Tibial nerve (tissue), 4 donors: ENCODE measurements at regions not wholly inside any gene's neighbourhood (a gene's known extent, or its start where the extent isn't known, plus 50 kb on each side); places are given as distances from the start of the nearest gene placed in this dataset.

Experiments
- DNase-seq, 2 donors: peaks; one replicate each; pipeline ENCODE4 v3.0.0-alpha.2; 2019; ENCODE audit warnings: low spot score in 2 of 2
- H3K27ac ChIP-seq, 4 donors: fragments of 200-600 bp; sonication (generic) in 3 of 4; one replicate each; pipeline ENCODE4 v1.5.1; 2017 to 2019; ENCODE audit warnings: mild to moderate bottlenecking in 1 of 4
- H3K27me3 ChIP-seq, 2 donors: fragments of 200-600 bp; sonication (generic) in 1 of 2; one replicate each; pipeline versions ENCODE4 v1.5.1 to v1.6.0; 2017 to 2019
- H3K36me3 ChIP-seq, 3 donors: fragments of 200-600 bp; sonication (generic); one replicate each; pipeline ENCODE4 v1.5.1; 2018 to 2019
- H3K4me1 ChIP-seq, 4 donors: fragments of 200-600 bp; sonication (generic) in 3 of 4; one replicate each; pipeline ENCODE4 v1.5.1; 2017 to 2019
- H3K4me3 ChIP-seq, 4 donors: fragments of 200-600 bp; sonication (generic) in 3 of 4; one replicate each; pipeline ENCODE4 v1.5.1; 2017 to 2019; ENCODE audit warnings: mild to moderate bottlenecking in 1 of 4, moderate library complexity in 1 of 4
- H3K9me3 ChIP-seq, 4 donors: fragments of 200-600 bp; sonication (generic) in 3 of 4; one replicate each; pipeline ENCODE4 v1.5.1; 2017 to 2019
- EP300 ChIP-seq, 2 donors: sonication (generic); formaldehyde crosslinking; IDR thresholded peaks; one replicate each; pipeline ENCODE4 v1.6.1; 2017; ENCODE audit warnings: antibody characterized with exemption in 2 of 2, mild to moderate bottlenecking in 1 of 2
- POLR2A ChIP-seq, 2 donors: fragments of 450-650 bp; IDR thresholded peaks; one replicate each; pipeline ENCODE4 v1.6.1; 2017; ENCODE audit warnings: antibody characterized with exemption in 2 of 2, mild to moderate bottlenecking in 2 of 2, moderate library complexity in 2 of 2
- WGBS, 2 donors: methylation state at CpG; one replicate each; pipeline ENCODE4 v1.1.5; 2018; 5-methylcytosine and 5-hydroxymethylcytosine counted together
- TF ChIP-seq, protein P1 (sequence below), 5 experiments: fragments of 200-600 bp in 3 of 5; fragments of 450-650 bp in 2 of 5; sonication (generic) in 3 of 5; IDR thresholded peaks; one replicate each; pipeline ENCODE4 v1.5.1; 2016 to 2019; ENCODE audit warnings: antibody characterized with exemption in 5 of 5, mild to moderate bottlenecking in 3 of 5, moderate library complexity in 2 of 5

DNA sequence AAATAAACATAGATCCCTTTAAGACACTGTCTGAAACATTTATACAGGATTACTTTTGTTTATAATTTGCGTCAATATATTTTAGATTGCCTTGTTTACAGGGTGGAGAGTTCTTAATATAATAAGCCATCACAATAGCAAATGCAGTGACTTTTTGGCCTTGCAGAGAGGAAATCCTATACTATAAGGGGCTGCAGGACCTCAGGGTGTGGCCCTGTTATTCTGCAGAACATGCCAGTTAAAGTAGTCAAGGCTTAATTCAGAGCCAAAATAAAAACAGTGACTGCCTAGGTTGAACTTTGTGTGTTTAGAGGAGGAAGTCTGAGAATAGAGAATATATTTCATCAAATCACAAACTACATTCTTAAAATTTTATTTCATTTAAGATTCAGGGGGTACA, 381.6 kb downstream of the DUSP6 start:
- Histone ChIP-seq H3K36me3 (no peaks in the 10 kb centered on the region), H3K9me3 (no peaks in the 10 kb centered on the region), H3K27ac (no peak overlapping the region), H3K4me3 (no peak overlapping the region), H3K4me1 (no peaks in the 10 kb centered on the region), H3K27me3 (no peaks in the 10 kb centered on the region)
- TF ChIP-seq POLR2A (IDR thresholded peaks at IDR 0.05) (no peak), EP300 (IDR thresholded peaks at IDR 0.05) (no peak)
- TF ChIP-seq, protein P1, sequence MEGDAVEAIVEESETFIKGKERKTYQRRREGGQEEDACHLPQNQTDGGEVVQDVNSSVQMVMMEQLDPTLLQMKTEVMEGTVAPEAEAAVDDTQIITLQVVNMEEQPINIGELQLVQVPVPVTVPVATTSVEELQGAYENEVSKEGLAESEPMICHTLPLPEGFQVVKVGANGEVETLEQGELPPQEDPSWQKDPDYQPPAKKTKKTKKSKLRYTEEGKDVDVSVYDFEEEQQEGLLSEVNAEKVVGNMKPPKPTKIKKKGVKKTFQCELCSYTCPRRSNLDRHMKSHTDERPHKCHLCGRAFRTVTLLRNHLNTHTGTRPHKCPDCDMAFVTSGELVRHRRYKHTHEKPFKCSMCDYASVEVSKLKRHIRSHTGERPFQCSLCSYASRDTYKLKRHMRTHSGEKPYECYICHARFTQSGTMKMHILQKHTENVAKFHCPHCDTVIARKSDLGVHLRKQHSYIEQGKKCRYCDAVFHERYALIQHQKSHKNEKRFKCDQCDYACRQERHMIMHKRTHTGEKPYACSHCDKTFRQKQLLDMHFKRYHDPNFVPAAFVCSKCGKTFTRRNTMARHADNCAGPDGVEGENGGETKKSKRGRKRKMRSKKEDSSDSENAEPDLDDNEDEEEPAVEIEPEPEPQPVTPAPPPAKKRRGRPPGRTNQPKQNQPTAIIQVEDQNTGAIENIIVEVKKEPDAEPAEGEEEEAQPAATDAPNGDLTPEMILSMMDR (IDR thresholded peaks at IDR 0.05), result no peak
- no peak for DNase-seq
- 5 to 30% methylated on average over 1 of the region's 1 CpG for WGBS, 2 donors

GRCh38 chr12:88969127-88969526, 383.2 kb downstream of the DUSP6 start:
- no peak for TF ChIP-seq EP300 (IDR thresholded peaks at IDR 0.05)
- TF ChIP-seq POLR2A (IDR thresholded peaks at IDR 0.05), result no peak
- TF ChIP-seq, protein P1 (IDR thresholded peaks at IDR 0.05), result no peak
- no peaks in the 10 kb centered on the region for H3K4me1 ChIP-seq
- no peaks in the 10 kb centered on the region for H3K27me3 ChIP-seq
- WGBS, 2 donors, result 94% methylated on average over 5 of the region's 5 CpGs
- no peaks in the 10 kb centered on the region for H3K9me3 ChIP-seq
- no peak overlapping the region for H3K27ac ChIP-seq
- no peak for DNase-seq
- H3K36me3 ChIP-seq, result no peaks in the 10 kb centered on the region
- H3K4me3 ChIP-seq, result no peak overlapping the region

DNA sequence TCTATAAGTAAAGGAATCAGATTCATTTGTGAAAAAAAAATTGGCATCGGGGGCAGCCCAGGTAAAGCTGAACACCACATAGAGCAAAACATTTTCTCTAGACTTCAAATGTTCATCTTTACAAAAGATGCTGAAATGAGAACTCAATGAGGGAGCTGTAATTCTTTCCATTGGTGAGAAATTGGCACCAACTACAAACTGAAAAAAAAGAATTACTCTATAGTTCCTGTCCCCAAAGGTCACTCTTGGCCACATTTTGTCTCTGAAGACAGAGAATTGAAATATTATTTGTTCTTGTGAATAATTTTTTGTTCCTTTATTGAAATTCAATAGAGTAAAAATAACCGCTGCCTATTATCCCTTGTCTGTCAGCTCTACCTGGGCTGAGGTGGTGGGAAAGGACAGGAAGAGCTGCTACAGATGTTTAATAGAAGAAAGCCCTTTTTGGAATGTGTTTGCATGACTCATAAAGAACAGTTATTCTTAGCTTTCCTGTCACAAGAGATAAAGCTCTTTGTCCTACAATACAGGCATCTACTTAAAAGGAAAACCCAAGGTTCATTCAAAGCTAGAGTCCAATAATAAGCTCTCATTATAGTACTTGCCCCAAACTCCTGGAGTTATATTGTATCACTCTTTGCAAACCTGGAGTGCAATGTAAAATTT, 380.1 kb upstream of the KITLG start:
- Histone ChIP-seq H3K4me1 (no peaks in the 10 kb centered on the region), H3K4me3 (no peak overlapping the region), H3K27me3 (no peaks in the 10 kb centered on the region), H3K27ac (no peak overlapping the region), H3K36me3 (no peaks in the 10 kb centered on the region), H3K9me3 (no peaks in the 10 kb centered on the region)
- TF ChIP-seq POLR2A (IDR thresholded peaks at IDR 0.05) (no peak), EP300 (IDR thresholded peaks at IDR 0.05) (peak in 1 of 2 donors; percentile 32)
- no peak for DNase-seq
- 84 to 89% methylated on average over 2 of the region's 2 CpGs for WGBS, 2 donors

DNA sequence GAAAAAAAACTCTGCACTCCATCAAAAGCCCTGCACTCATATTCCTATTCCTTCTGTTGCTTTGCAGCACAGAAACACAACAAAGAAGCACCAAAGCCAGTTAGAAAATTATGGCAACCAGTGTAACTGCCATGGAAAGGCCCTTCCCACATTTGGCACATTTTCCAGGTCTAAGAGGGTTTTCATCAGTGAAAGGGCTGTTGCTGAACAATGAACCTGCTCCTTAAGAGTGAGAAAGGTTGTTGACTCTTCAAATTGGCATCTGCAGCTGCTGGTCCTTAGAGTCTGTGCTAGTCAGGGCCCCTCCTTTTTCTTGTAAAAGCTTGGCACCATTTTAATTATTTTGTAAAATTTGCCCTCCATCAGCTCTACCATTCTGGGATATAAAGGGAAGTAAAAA, 378.7 kb upstream of the KITLG start:
- DNase-seq, result no peak
- TF ChIP-seq POLR2A (IDR thresholded peaks at IDR 0.05) (no peak), EP300 (IDR thresholded peaks at IDR 0.05) (no peak)
- TF ChIP-seq, protein P1 (IDR thresholded peaks at IDR 0.05), result no peak
- Histone ChIP-seq H3K9me3 (no peaks in the 10 kb centered on the region), H3K4me1 (no peaks in the 10 kb centered on the region), H3K4me3 (no peak overlapping the region), H3K27me3 (no peaks in the 10 kb centered on the region), H3K36me3 (no peaks in the 10 kb centered on the region), H3K27ac (no peak overlapping the region)

GRCh38 chr12:88958153-88958552, 377.9 kb upstream of the KITLG start:
- TF ChIP-seq, protein P1 (IDR thresholded peaks at IDR 0.05), result no peak
- no peak for TF ChIP-seq EP300 (IDR thresholded peaks at IDR 0.05)
- TF ChIP-seq POLR2A (IDR thresholded peaks at IDR 0.05), result no peak
- no peaks in the 10 kb centered on the region for H3K36me3 ChIP-seq
- no peaks in the 10 kb centered on the region for H3K27me3 ChIP-seq
- no peaks in the 10 kb centered on the region for H3K9me3 ChIP-seq
- H3K4me3 ChIP-seq, result no peak overlapping the region
- no peak for DNase-seq
- H3K4me1 ChIP-seq, result no peaks in the 10 kb centered on the region
- no peak overlapping the region for H3K27ac ChIP-seq

DNA sequence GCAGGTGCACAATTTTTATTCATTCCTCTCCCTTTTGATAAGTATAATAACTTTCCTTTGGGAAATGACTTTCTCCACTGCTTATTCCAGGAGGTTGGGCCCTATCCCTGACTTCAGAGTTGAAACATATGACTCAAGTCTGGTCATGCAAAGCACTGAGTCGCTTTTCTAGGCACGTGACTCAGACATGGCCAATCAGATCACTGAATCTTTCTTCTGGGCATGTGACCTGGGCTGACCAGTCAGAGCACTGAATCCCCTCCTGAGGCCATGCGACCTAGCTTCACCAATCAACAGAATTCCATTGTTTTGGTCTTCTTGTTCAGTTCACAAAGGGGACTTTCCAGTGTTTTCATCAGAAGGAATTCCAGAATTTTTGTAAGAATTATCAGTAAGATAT, 377.1 kb upstream of the KITLG start:
- no peak overlapping the region for H3K27ac ChIP-seq
- no peak for DNase-seq
- no peaks in the 10 kb centered on the region for H3K27me3 ChIP-seq
- H3K4me3 ChIP-seq, result no peak overlapping the region
- no peaks in the 10 kb centered on the region for H3K9me3 ChIP-seq
- no peaks in the 10 kb centered on the region for H3K36me3 ChIP-seq
- TF ChIP-seq POLR2A (IDR thresholded peaks at IDR 0.05) (no peak), EP300 (IDR thresholded peaks at IDR 0.05) (no peak)
- no peaks in the 10 kb centered on the region for H3K4me1 ChIP-seq
- 86 to 97% methylated on average over 3 of the region's 3 CpGs for WGBS, 2 donors
